ENCODE measurements at regions not wholly inside any gene's neighbourhood (a gene's known extent, or its start where the extent isn't known, plus 50 kb on each side); places are given as distances from the start of the nearest gene placed in this dataset.

DNA sequence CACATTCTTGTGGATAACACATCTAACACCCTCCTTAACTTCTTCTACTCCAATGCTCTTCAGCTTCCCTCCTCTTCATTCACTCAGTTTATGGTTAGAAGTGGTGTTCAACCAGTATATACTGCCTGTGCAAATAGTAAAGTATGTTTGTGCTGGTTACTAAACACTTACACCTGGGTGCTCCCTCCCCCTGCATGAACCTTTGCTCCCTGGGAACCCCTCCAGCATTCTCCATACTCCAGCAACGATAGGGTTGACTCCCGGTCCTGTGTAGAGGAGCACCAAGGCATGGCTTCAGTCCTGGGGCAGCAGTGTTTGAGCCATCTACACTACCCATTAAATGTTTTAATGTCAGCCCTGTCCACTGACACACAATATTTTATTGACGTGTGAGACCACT, 407.5 kb upstream of the DPH6 start:
- TF ChIP-seq POLR2A (IDR thresholded peaks at IDR 0.05; ENCODE audit: low read depth, low read length) (no peak), MXI1 (IDR thresholded peaks at IDR 0.05; ENCODE audit: borderline replicate concordance, low read depth, low read length) (no peak), CEBPB (IDR thresholded peaks at IDR 0.05; ENCODE audit: low read depth, low read length) (no peak), BHLHE40 (IDR thresholded peaks at IDR 0.05; ENCODE audit: low read depth, low read length) (no peak), RAD21 (IDR thresholded peaks at IDR 0.05; ENCODE audit: low read length) (no peak), RFX5 (IDR thresholded peaks at IDR 0.05; ENCODE audit: low read depth, low read length) (no peak), MAZ (IDR thresholded peaks at IDR 0.05; ENCODE audit: borderline replicate concordance, low read depth, low read length) (no peak)
- TF ChIP-seq, protein P1, sequence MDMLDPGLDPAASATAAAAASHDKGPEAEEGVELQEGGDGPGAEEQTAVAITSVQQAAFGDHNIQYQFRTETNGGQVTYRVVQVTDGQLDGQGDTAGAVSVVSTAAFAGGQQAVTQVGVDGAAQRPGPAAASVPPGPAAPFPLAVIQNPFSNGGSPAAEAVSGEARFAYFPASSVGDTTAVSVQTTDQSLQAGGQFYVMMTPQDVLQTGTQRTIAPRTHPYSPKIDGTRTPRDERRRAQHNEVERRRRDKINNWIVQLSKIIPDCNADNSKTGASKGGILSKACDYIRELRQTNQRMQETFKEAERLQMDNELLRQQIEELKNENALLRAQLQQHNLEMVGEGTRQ (IDR thresholded peaks at IDR 0.05; ENCODE audit: low read depth, low read length): no peak
- TF ChIP-seq, protein P2, sequence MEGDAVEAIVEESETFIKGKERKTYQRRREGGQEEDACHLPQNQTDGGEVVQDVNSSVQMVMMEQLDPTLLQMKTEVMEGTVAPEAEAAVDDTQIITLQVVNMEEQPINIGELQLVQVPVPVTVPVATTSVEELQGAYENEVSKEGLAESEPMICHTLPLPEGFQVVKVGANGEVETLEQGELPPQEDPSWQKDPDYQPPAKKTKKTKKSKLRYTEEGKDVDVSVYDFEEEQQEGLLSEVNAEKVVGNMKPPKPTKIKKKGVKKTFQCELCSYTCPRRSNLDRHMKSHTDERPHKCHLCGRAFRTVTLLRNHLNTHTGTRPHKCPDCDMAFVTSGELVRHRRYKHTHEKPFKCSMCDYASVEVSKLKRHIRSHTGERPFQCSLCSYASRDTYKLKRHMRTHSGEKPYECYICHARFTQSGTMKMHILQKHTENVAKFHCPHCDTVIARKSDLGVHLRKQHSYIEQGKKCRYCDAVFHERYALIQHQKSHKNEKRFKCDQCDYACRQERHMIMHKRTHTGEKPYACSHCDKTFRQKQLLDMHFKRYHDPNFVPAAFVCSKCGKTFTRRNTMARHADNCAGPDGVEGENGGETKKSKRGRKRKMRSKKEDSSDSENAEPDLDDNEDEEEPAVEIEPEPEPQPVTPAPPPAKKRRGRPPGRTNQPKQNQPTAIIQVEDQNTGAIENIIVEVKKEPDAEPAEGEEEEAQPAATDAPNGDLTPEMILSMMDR (conservative IDR thresholded peaks at IDR 0.05; ENCODE audit: low read depth, low read length): no peak
- TF ChIP-seq, protein P3, sequence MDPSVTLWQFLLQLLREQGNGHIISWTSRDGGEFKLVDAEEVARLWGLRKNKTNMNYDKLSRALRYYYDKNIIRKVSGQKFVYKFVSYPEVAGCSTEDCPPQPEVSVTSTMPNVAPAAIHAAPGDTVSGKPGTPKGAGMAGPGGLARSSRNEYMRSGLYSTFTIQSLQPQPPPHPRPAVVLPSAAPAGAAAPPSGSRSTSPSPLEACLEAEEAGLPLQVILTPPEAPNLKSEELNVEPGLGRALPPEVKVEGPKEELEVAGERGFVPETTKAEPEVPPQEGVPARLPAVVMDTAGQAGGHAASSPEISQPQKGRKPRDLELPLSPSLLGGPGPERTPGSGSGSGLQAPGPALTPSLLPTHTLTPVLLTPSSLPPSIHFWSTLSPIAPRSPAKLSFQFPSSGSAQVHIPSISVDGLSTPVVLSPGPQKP (IDR thresholded peaks at IDR 0.05; ENCODE audit: borderline replicate concordance, low read depth, low read length): no peak

Data from IMR-90 (cell line).